ENCODE measurements at regions not wholly inside any gene's neighbourhood (a gene's known extent, or its start where the extent isn't known, plus 50 kb on each side); places are given as distances from the start of the nearest gene placed in this dataset.

DNA sequence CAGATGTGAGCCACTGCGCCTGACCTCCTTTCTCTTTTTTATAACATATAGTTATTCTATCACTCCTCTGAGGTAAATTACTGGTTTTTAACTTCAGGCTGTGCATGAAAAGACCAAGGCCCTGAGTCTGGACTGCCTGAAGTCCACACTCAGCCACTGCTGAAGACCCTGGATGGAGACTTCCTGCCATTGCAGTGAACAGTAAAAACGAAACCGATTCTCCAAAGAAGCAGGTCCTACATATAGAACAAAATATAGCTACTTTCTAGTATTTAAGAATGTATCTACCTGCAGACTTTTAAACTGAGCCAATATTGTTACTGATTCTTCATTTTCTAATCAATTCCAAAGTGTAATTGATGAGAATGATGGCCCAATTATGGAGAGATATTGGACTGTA, 232.8 kb downstream of the CHRM3 start:
- TF ChIP-seq, protein P1, sequence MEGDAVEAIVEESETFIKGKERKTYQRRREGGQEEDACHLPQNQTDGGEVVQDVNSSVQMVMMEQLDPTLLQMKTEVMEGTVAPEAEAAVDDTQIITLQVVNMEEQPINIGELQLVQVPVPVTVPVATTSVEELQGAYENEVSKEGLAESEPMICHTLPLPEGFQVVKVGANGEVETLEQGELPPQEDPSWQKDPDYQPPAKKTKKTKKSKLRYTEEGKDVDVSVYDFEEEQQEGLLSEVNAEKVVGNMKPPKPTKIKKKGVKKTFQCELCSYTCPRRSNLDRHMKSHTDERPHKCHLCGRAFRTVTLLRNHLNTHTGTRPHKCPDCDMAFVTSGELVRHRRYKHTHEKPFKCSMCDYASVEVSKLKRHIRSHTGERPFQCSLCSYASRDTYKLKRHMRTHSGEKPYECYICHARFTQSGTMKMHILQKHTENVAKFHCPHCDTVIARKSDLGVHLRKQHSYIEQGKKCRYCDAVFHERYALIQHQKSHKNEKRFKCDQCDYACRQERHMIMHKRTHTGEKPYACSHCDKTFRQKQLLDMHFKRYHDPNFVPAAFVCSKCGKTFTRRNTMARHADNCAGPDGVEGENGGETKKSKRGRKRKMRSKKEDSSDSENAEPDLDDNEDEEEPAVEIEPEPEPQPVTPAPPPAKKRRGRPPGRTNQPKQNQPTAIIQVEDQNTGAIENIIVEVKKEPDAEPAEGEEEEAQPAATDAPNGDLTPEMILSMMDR (optimal IDR thresholded peaks at IDR 0.05 in 1 of 3, IDR thresholded peaks at IDR 0.05 in 1 of 3, conservative IDR thresholded peaks at IDR 0.05 in 1 of 3; ENCODE audit: extremely low read depth in 1 of 3, insufficient read depth in 2 of 3, low read length in 3 of 3): no peak
- no peak for TF ChIP-seq EZH2 (IDR thresholded peaks at IDR 0.05; ENCODE audit: low read length)

Data from keratinocyte (primary cell).